Mucosa of rectum (tissue), 2 donors: ENCODE measurements at regions not wholly inside any gene's neighbourhood (a gene's known extent, or its start where the extent isn't known, plus 50 kb on each side); places are given as distances from the start of the nearest gene placed in this dataset.
"Not testable (repeated sequence)": the region's sequence is repeated elsewhere in the genome, so short reads cannot be mapped to it uniquely, and the experiment has no call there.

ENCODE experiments used
- H3K27ac ChIP-seq, 2 donors: one replicate each; pipeline ENCODE4 v1.7.0; 2013; ENCODE audit warnings: inconsistent platforms in 2 of 2, low read depth in 2 of 2, low read length in 2 of 2
- H3K27me3 ChIP-seq, 2 donors: one replicate each; pipeline ENCODE4 v1.7.0; 2013; ENCODE audit warnings: low read length in 2 of 2; ENCODE audit not compliant: control insufficient read depth in 2 of 2, insufficient read depth in 2 of 2
- H3K36me3 ChIP-seq, 2 donors: one replicate each; pipeline ENCODE4 v1.7.0; 2013; ENCODE audit warnings: low read length in 2 of 2; ENCODE audit not compliant: control insufficient read depth in 2 of 2, insufficient read depth in 2 of 2
- H3K4me1 ChIP-seq, 2 donors: one replicate each; pipeline ENCODE4 v1.7.0; 2013; ENCODE audit warnings: low read length in 2 of 2, mild to moderate bottlenecking in 1 of 2; ENCODE audit not compliant: control insufficient read depth in 2 of 2, insufficient read depth in 2 of 2
- H3K4me3 ChIP-seq, 2 donors: one replicate each; pipeline ENCODE4 v1.7.0; 2013; ENCODE audit warnings: low read length in 2 of 2
- H3K9ac ChIP-seq, 2 donors: one replicate each; pipeline ENCODE4 v1.7.0; 2013; ENCODE audit warnings: low read length in 2 of 2, low read depth in 1 of 2, mild to moderate bottlenecking in 1 of 2
- H3K9me3 ChIP-seq, 2 donors: one replicate each; pipeline ENCODE4 v1.7.0; 2013; ENCODE audit warnings: low read length in 2 of 2; ENCODE audit not compliant: control insufficient read depth in 2 of 2
- donor health status: healthy.
- donor health status: Normal muscosa, but diverticular disease.

GRCh38 chr11:98289617-98290263 is 731.0 kb upstream of the CNTN5 start:
- Histone ChIP-seq H3K9me3 (peaks cover 0 to 4% of the 10 kb centered on the region in 2 donors), H3K4me3 (no peak overlapping the region), H3K27ac (no peak overlapping the region), H3K36me3 (no peaks in the 10 kb centered on the region), H3K4me1 (no peaks in the 10 kb centered on the region), H3K9ac (no peak overlapping the region), H3K27me3 (no peaks in the 10 kb centered on the region)

- no peak overlapping the region for H3K27ac ChIP-seq
- H3K36me3 ChIP-seq = no peaks in the 10 kb centered on the region
- no peaks in the 10 kb centered on the region for H3K27me3 ChIP-seq
- H3K4me1 ChIP-seq = no peaks in the 10 kb centered on the region
- H3K9ac ChIP-seq = no peak overlapping the region
- no peaks in the 10 kb centered on the region for H3K9me3 ChIP-seq
- no peak overlapping the region for H3K4me3 ChIP-seq
Measured at GRCh38 chr11:98296091-98296880, 724.5 kb upstream of the CNTN5 start.

- H3K36me3 ChIP-seq = no peaks in the 10 kb centered on the region
- H3K9me3 ChIP-seq = peaks cover 0 to 3% of the 10 kb centered on the region in 2 donors
- no peak overlapping the region for H3K27ac ChIP-seq
- H3K9ac ChIP-seq = no peak overlapping the region
- H3K4me1 ChIP-seq = no peaks in the 10 kb centered on the region
- H3K4me3 ChIP-seq = no peak overlapping the region
- H3K27me3 ChIP-seq = no peaks in the 10 kb centered on the region
Measured at GRCh38 chr11:98300719-98301118, 720.0 kb upstream of the CNTN5 start.

- Histone ChIP-seq H3K36me3 (no peaks in the 10 kb centered on the region), H3K4me1 (no peaks in the 10 kb centered on the region), H3K27me3 (no peaks in the 10 kb centered on the region), H3K9ac (no peak overlapping the region), H3K9me3 (peaks cover 0 to 6% of the 10 kb centered on the region in 2 donors), H3K4me3 (no peak overlapping the region), H3K27ac (no peak overlapping the region)
Measured at GRCh38 chr11:98307827-98308491, 712.8 kb upstream of the CNTN5 start.

GRCh38 chr11:98330306-98330705 is 690.4 kb upstream of the CNTN5 start:
- not testable (repeated sequence) for H3K4me3 ChIP-seq, H3K27me3 ChIP-seq, H3K4me1 ChIP-seq, H3K36me3 ChIP-seq, H3K27ac ChIP-seq, H3K9me3 ChIP-seq, H3K9ac ChIP-seq

GRCh38 chr11:98358551-98358950 is 662.2 kb upstream of the CNTN5 start:
- H3K4me1 ChIP-seq = no peaks in the 10 kb centered on the region
- H3K9ac ChIP-seq = no peak overlapping the region
- H3K4me3 ChIP-seq = no peak overlapping the region
- no peaks in the 10 kb centered on the region for H3K27me3 ChIP-seq
- H3K36me3 ChIP-seq = no peaks in the 10 kb centered on the region
- H3K27ac ChIP-seq = no peak overlapping the region
- H3K9me3 ChIP-seq = peaks cover 0 to 2% of the 10 kb centered on the region in 2 donors

- H3K9ac ChIP-seq = no peak overlapping the region
- no peak overlapping the region for H3K27ac ChIP-seq
- no peaks in the 10 kb centered on the region for H3K36me3 ChIP-seq
- H3K4me1 ChIP-seq = no peaks in the 10 kb centered on the region
- H3K4me3 ChIP-seq = no peak overlapping the region
- no peaks in the 10 kb centered on the region for H3K9me3 ChIP-seq
- H3K27me3 ChIP-seq = no peaks in the 10 kb centered on the region
Measured at GRCh38 chr11:98365190-98365589, 655.6 kb upstream of the CNTN5 start.

GRCh38 chr11:98365941-98366340 is 654.8 kb upstream of the CNTN5 start:
- no peaks in the 10 kb centered on the region for H3K36me3 ChIP-seq
- no peak overlapping the region for H3K4me3 ChIP-seq
- no peaks in the 10 kb centered on the region for H3K27me3 ChIP-seq
- no peak overlapping the region for H3K9ac ChIP-seq
- H3K4me1 ChIP-seq = no peaks in the 10 kb centered on the region
- H3K27ac ChIP-seq = no peak overlapping the region
- no peaks in the 10 kb centered on the region for H3K9me3 ChIP-seq

- no peak overlapping the region for H3K27ac ChIP-seq
- H3K4me1 ChIP-seq = no peaks in the 10 kb centered on the region
- H3K9me3 ChIP-seq = peaks cover 0 to 3% of the 10 kb centered on the region in 2 donors
- no peaks in the 10 kb centered on the region for H3K36me3 ChIP-seq
- no peak overlapping the region for H3K4me3 ChIP-seq
- H3K9ac ChIP-seq = no peak overlapping the region
- no peaks in the 10 kb centered on the region for H3K27me3 ChIP-seq
Measured at GRCh38 chr11:98390391-98390790, 630.4 kb upstream of the CNTN5 start.

GRCh38 chr11:98394500-98394899 is 626.2 kb upstream of the CNTN5 start:
- H3K27me3 ChIP-seq, H3K9me3 ChIP-seq, H3K36me3 ChIP-seq, H3K27ac ChIP-seq, H3K4me3 ChIP-seq, H3K4me1 ChIP-seq, H3K9ac ChIP-seq: not testable (repeated sequence)
